GM12878 (cell line): ENCODE measurements at regions not wholly inside any gene's neighbourhood (a gene's known extent, or its start where the extent isn't known, plus 50 kb on each side); places are given as distances from the start of the nearest gene placed in this dataset.

Experiments used
- ATAC-seq: fragments of 200-7000 bp; cut with Tn5 transposase; 3 replicates; pipeline ENCODE4 v1.9.1; 2020; ENCODE audit warnings: mild to moderate bottlenecking, moderate library complexity
- BruUV-seq: library from RNA; stranded (reverse); fragments of 400-500 nt; replicated peaks from 2 replicates; lab custom pipeline; 2021; lab: Mats Ljungman, UMichigan
- CTCF ChIA-PET: fragments of 300-600 bp; sonication (Branson Sonifier 250); formaldehyde crosslinking; extraction: SDS; loops from one replicate; lab custom pipeline; 2021; ENCODE audit warnings: inconsistent platforms; lab: Yijun Ruan, JAX
- POLR2A ChIA-PET: fragments of 350-600 bp; formaldehyde crosslinking; extraction: SDS; loops from one replicate; lab custom pipeline; 2021; ENCODE audit warnings: inconsistent platforms; lab: Charles Lee
- RAD21 ChIA-PET: fragments of 300-600 bp; sonication (Branson Sonifier 250); formaldehyde crosslinking; loops from one replicate; lab custom pipeline; 2023; ENCODE audit warnings: antibody characterized with exemption; ENCODE audit not compliant: unreplicated experiment; lab: Charles Lee
- SMC1A ChIA-PET: fragments of 300-600 bp; sonication (Branson Sonifier 250); formaldehyde crosslinking; loops from one replicate; lab custom pipeline; 2023; ENCODE audit not compliant: unreplicated experiment, uncharacterized antibody; lab: Charles Lee
- DNase-seq: peaks from one replicate; pipeline ENCODE4 v3.0.0-alpha.2; 2011; ENCODE audit warnings: low read depth, low spot score
- FAIRE-seq: peaks from 3 replicates; lab custom pipeline; 2011; peaks lifted over from hg19 to GRCh38; lab: Jason Lieb, UNC
- H2AFZ ChIP-seq: 2 replicates; pipeline ENCODE4 v1.6.0; 2011; ENCODE audit warnings: low read depth, low read length, control low read depth; ENCODE audit not compliant: control insufficient read depth
- H3K27ac ChIP-seq: 2 replicates; pipeline ENCODE4 v1.5.1; 2011; ENCODE audit warnings: control low read depth; ENCODE audit not compliant: control insufficient read depth, insufficient read depth
- H3K27me3 ChIP-seq, 2 experiments: replicated peaks in 1 of 2; 2 replicates each; pipeline versions ENCODE4 v1.6.0 to v1.6.1; 2011; ENCODE audit warnings: low read length in 1 of 2; ENCODE audit not compliant: control insufficient read depth in 2 of 2, insufficient read depth in 2 of 2
- H3K36me3 ChIP-seq, 2 experiments: 2 replicates each; pipeline ENCODE4 v1.5.1; 2011; ENCODE audit warnings: low read length in 1 of 2; ENCODE audit not compliant: control insufficient read depth in 2 of 2, insufficient read depth in 2 of 2
- H3K4me1 ChIP-seq: 2 replicates; pipeline ENCODE4 v1.6.1; 2011; ENCODE audit warnings: mild to moderate bottlenecking, low read length, moderate library complexity, mixed read lengths; ENCODE audit not compliant: control insufficient read depth, insufficient read depth
- H3K4me2 ChIP-seq: 2 replicates; pipeline ENCODE4 v1.6.0; 2011; ENCODE audit warnings: control low read depth; ENCODE audit not compliant: control insufficient read depth, insufficient read depth
- H3K4me3 ChIP-seq: fragments of 200-600 bp; sonication (generic); 2 replicates; pipeline ENCODE4 v1.5.1; 2016
- H3K79me2 ChIP-seq: 2 replicates; pipeline ENCODE4 v1.6.0; 2011; ENCODE audit warnings: low read length; ENCODE audit not compliant: control insufficient read depth, insufficient read depth
- H3K9ac ChIP-seq: 2 replicates; pipeline ENCODE4 v1.8.0; 2011; ENCODE audit warnings: low read length, control low read depth, mixed read lengths; ENCODE audit not compliant: control insufficient read depth, insufficient read depth
- H3K9me3 ChIP-seq: replicated peaks from 3 replicates; pipeline ENCODE4 v1.5.1; 2011; ENCODE audit warnings: mild to moderate bottlenecking, low read length; ENCODE audit not compliant: control insufficient read depth, insufficient read depth
- H4K20me1 ChIP-seq: 2 replicates; pipeline ENCODE4 v1.6.0; 2011; ENCODE audit not compliant: control insufficient read depth, insufficient read depth
- ASH2L ChIP-seq: fragments of 300-600, 200-600 bp; sonication (generic); IDR thresholded peaks from 2 replicates; pipeline ENCODE4 v1.6.1; 2017; ENCODE audit warnings: low read depth, mild to moderate bottlenecking, borderline replicate concordance
- BCL3 ChIP-seq: IDR thresholded peaks from 2 replicates; pipeline ENCODE4 v1.6.1; 2011; ENCODE audit warnings: borderline replicate concordance, low read depth, mild to moderate bottlenecking, moderate library complexity, low read length; ENCODE audit not compliant: insufficient read depth, poor library complexity, severe bottlenecking
- EED ChIP-seq: sonication (generic); IDR thresholded peaks from 2 replicates; pipeline ENCODE4 v1.6.1; 2016; ENCODE audit warnings: antibody characterized with exemption, low read depth
- ETV6 ChIP-seq, 2 experiments: fragments of 450-650 bp in 1 of 2; IDR thresholded peaks in 1 of 2; conservative IDR thresholded peaks in 1 of 2; 2 replicates each; pipeline ENCODE4 v1.6.1; 2014; ENCODE audit warnings: antibody characterized with exemption in 1 of 2, borderline replicate concordance in 1 of 2, low read depth in 1 of 2, mild to moderate bottlenecking in 1 of 2, moderate library complexity in 1 of 2
- KDM1A ChIP-seq: fragments of 200-600 bp; sonication (generic); IDR thresholded peaks from 2 replicates; pipeline ENCODE4 v1.6.1; 2016; ENCODE audit warnings: borderline replicate concordance
- MEF2A ChIP-seq: IDR thresholded peaks from 2 replicates; pipeline ENCODE4 v1.6.1; 2011; ENCODE audit warnings: low read depth, mild to moderate bottlenecking, low read length, moderate library complexity; ENCODE audit not compliant: insufficient read depth
- MXI1 ChIP-seq: fragments of 150-350 bp; IDR thresholded peaks from 2 replicates; pipeline ENCODE4 v1.6.1; 2011; ENCODE audit warnings: low read depth, mild to moderate bottlenecking, inconsistent platforms, low read length, improper control_type of control experiment
- NFIC ChIP-seq: IDR thresholded peaks from 2 replicates; pipeline ENCODE4 v1.6.1; 2012; ENCODE audit warnings: low read depth, mild to moderate bottlenecking, inconsistent platforms, low read length, moderate library complexity
- PBX3 ChIP-seq: IDR thresholded peaks from 2 replicates; pipeline ENCODE4 v1.6.1; 2011; ENCODE audit warnings: mild to moderate bottlenecking, low read depth, low read length, moderate library complexity; ENCODE audit not compliant: insufficient replicate concordance
- RAD21 ChIP-seq: IDR thresholded peaks from 2 replicates; pipeline ENCODE4 v1.6.1; 2011; ENCODE audit warnings: mild to moderate bottlenecking, low read depth, low read length, moderate library complexity; ENCODE audit not compliant: insufficient read depth
- SIX5 ChIP-seq: IDR thresholded peaks from 2 replicates; pipeline ENCODE4 v1.6.1; 2011; ENCODE audit warnings: mild to moderate bottlenecking, low read depth, low read length, moderate library complexity; ENCODE audit not compliant: severe bottlenecking
- SP1 ChIP-seq: IDR thresholded peaks from one replicate; pipeline ENCODE4 v1.6.1; 2011; ENCODE audit warnings: low read depth, low read length
- SRF ChIP-seq, 2 experiments: IDR thresholded peaks; 2 replicates each; pipeline ENCODE4 v1.6.1; 2011; ENCODE audit warnings: low read depth in 2 of 2, low read length in 2 of 2, mild to moderate bottlenecking in 1 of 2, moderate library complexity in 1 of 2
- TAF1 ChIP-seq: IDR thresholded peaks from 2 replicates; pipeline ENCODE4 v1.6.1; 2011; ENCODE audit warnings: mild to moderate bottlenecking, low read depth, low read length, borderline replicate concordance
- YY1 ChIP-seq: IDR thresholded peaks from 2 replicates; pipeline ENCODE4 v1.6.1; 2011; ENCODE audit warnings: low read depth, mild to moderate bottlenecking, low read length
- ZNF217 ChIP-seq: fragments of 450-650 bp; IDR thresholded peaks from 2 replicates; pipeline ENCODE4 v1.6.1; 2017; ENCODE audit warnings: antibody characterized with exemption, mild to moderate bottlenecking
- ZNF24 ChIP-seq: fragments of 450-650 bp; IDR thresholded peaks from 2 replicates; pipeline ENCODE4 v1.6.1; 2017; ENCODE audit warnings: antibody characterized with exemption, mild to moderate bottlenecking
- WGBS: methylation state at CpG from one replicate; pipeline ENCODE4 v1.1.6; 2016; ENCODE audit warnings: low lambda C conversion rate; ENCODE audit not compliant: insufficient replicate concordance, insufficient coverage; ENCODE audit errors: missing lambda C conversion rate; 5-methylcytosine and 5-hydroxymethylcytosine counted together
- in situ Hi-C: fragments of 300-500 bp; cut with MboI; formaldehyde crosslinking; loops from 9 replicates; pipeline ENCODE4 v1.14.3; 2018; ENCODE audit warnings: mixed read lengths
- intact Hi-C: fragments of 100-400 bp; cut with micrococcal nuclease; formaldehyde crosslinking; loops from one replicate; pipeline ENCODE4 v1.14.2; 2022; ENCODE audit not compliant: unreplicated experiment

DNA sequence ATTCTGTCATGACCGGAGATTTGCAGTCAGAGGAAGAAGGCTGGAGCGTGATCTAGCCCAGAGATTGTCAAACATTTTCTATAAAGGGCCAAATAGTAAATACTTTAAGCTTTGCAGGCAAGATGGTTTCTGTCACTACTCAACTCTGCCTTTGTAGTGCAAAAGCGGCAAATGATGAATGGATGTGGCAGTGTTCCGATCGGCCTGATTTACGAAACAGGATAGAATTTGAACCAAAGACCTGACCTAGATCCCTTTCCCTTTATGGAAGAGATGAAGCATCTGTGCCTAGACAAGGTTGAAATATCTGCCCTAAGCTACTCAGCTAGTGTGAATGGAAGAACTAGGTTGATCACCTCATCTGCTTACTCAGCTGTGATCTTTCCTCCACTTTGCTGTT lies 209.5 kb downstream of the YTHDC2 start:
- intact Hi-C loops: no loop called here
- no peaks in the 10 kb centered on the region for H3K9me3 ChIP-seq
- no peak for ATAC-seq
- no peak for TF ChIP-seq ZNF217
- TF ChIP-seq YY1: no peak
- TF ChIP-seq, all 136 proteins: peak for 0
- RAD21 ChIA-PET: no interaction called here
- Histone ChIP-seq H3K4me3 (no peak overlapping the region), H3K36me3 (no peaks in the 10 kb centered on the region), H3K79me2 (no peaks in the 10 kb centered on the region), H3K27ac (no peak overlapping the region), H3K4me2 (no peak overlapping the region), H3K27me3 (no peaks in the 10 kb centered on the region), H2AFZ (no peak overlapping the region), H3K9ac (no peak overlapping the region), H4K20me1 (no peaks in the 10 kb centered on the region), H3K4me1 (no peaks in the 10 kb centered on the region)
- 46% methylated on average over 6 of the region's 6 CpGs for WGBS
- SMC1A ChIA-PET: no interaction called here
- POLR2A ChIA-PET: no interaction called here
- BruUV-seq: no TSS peak
- FAIRE-seq (no peak), DNase-seq (no peak)
- CTCF ChIA-PET: no interaction called here
- in situ Hi-C loops: no loop called here

- POLR2A ChIA-PET: no interaction called here
- Histone ChIP-seq H3K4me3 (no peak overlapping the region), H3K9me3 (no peaks in the 10 kb centered on the region; the same call in 2 of the 3 replicates), H3K79me2 (no peaks in the 10 kb centered on the region), H2AFZ (no peak overlapping the region), H3K4me1 (no peaks in the 10 kb centered on the region), H3K27ac (no peak overlapping the region), H3K36me3 (no peaks in the 10 kb centered on the region), H3K4me2 (no peak overlapping the region), H4K20me1 (no peaks in the 10 kb centered on the region), H3K27me3 (no peaks in the 10 kb centered on the region), H3K9ac (no peak overlapping the region)
- WGBS: 0% methylated on average over 1 of the region's 1 CpG
- SMC1A ChIA-PET: no interaction called here
- RAD21 ChIA-PET: no interaction called here
- TF ChIP-seq ZNF24: no peak
- TF ChIP-seq TAF1: no peak
- TF ChIP-seq NFIC: no peak
- no peak for TF ChIP-seq SRF (IDR thresholded peaks at IDR 0.05; ENCODE audit: low read depth in 2 of 2, low read length in 2 of 2)
- no peak for TF ChIP-seq PBX3
- no peak for TF ChIP-seq MEF2A
- no peak for TF ChIP-seq ETV6 (conservative IDR thresholded peaks at IDR 0.05 in 1 of 2, IDR thresholded peaks at IDR 0.05 in 1 of 2; ENCODE audit: borderline replicate concordance in 1 of 2, low read depth in 1 of 2)
- no peak for TF ChIP-seq BCL3
- no peak for TF ChIP-seq MXI1
- no peak for TF ChIP-seq ASH2L
- TF ChIP-seq EED: no peak
- TF ChIP-seq RAD21: no peak
- TF ChIP-seq SIX5: no peak
- no peak for TF ChIP-seq SP1
- no peak for TF ChIP-seq KDM1A
- BruUV-seq: no TSS peak
- no peak for ATAC-seq
- FAIRE-seq: no peak
- DNase-seq: no peak
- in situ Hi-C loops (no loop called here), intact Hi-C loops (no loop called here)
- CTCF ChIA-PET: no interaction called here
Measured at GRCh38 chr5:113735751-113736150, 222.3 kb downstream of the YTHDC2 start.
